Glomerular endothelial cell (primary cell): ENCODE measurements at regions not wholly inside any gene's neighbourhood (a gene's known extent, or its start where the extent isn't known, plus 50 kb on each side); places are given as distances from the start of the nearest gene placed in this dataset.

ENCODE experiments used
- DNase-seq: peaks from one replicate; pipeline ENCODE4 v3.0.0-alpha.2; 2011; ENCODE audit warnings: low read depth, low spot score; ENCODE audit errors: extremely low read depth

- DNase-seq: no peak
Measured at GRCh38 chr4:130127297-130127696, 1031.3 kb downstream of the C4orf33 start.

- no peak for DNase-seq
Measured at GRCh38 chr4:130131536-130131935, 1035.6 kb downstream of the C4orf33 start.

GRCh38 chr4:130141651-130142050 lies 1045.7 kb downstream of the C4orf33 start:
- no peak for DNase-seq

GRCh38 chr4:130143656-130144055 lies 1047.7 kb downstream of the C4orf33 start:
- DNase-seq: no peak

GRCh38 chr4:130146773-130147172 lies 1050.8 kb downstream of the C4orf33 start:
- no peak for DNase-seq

GRCh38 chr4:130147641-130148040 lies 1051.7 kb downstream of the C4orf33 start:
- no peak for DNase-seq

- DNase-seq: no peak
Measured at GRCh38 chr4:130154901-130155300, 1058.9 kb downstream of the C4orf33 start.

GRCh38 chr4:130163701-130164100 lies 1067.7 kb downstream of the C4orf33 start:
- DNase-seq: no peak

GRCh38 chr4:130165381-130165780 lies 1069.4 kb downstream of the C4orf33 start:
- no peak for DNase-seq

GRCh38 chr4:130172156-130172555 lies 1076.2 kb downstream of the C4orf33 start:
- DNase-seq: no peak

GRCh38 chr4:130178106-130178505 lies 1082.2 kb downstream of the C4orf33 start:
- DNase-seq: no peak

GRCh38 chr4:130183096-130183495 lies 1087.1 kb downstream of the C4orf33 start:
- no peak for DNase-seq

- DNase-seq: no peak
Measured at GRCh38 chr4:130183766-130184165, 1087.8 kb downstream of the C4orf33 start.

GRCh38 chr4:130185123-130185522 lies 1089.2 kb downstream of the C4orf33 start:
- DNase-seq: no peak

- DNase-seq: no peak
Measured at GRCh38 chr4:130186931-130187330, 1091.0 kb downstream of the C4orf33 start.

- no peak for DNase-seq
Measured at GRCh38 chr4:130187587-130187986, 1091.6 kb downstream of the C4orf33 start.

- DNase-seq: no peak
Measured at GRCh38 chr4:130192787-130193186, 1096.8 kb downstream of the C4orf33 start.

GRCh38 chr4:130197946-130198345 lies 1102.0 kb downstream of the C4orf33 start:
- no peak for DNase-seq

GRCh38 chr4:130203571-130203970 lies 1107.6 kb downstream of the C4orf33 start:
- DNase-seq: no peak

- peak; percentile 14 for DNase-seq
Measured at GRCh38 chr4:130210864-130211263, 1114.9 kb downstream of the C4orf33 start.

GRCh38 chr4:130214268-130214667 lies 1118.3 kb downstream of the C4orf33 start:
- DNase-seq: no peak

- DNase-seq: no peak
Measured at GRCh38 chr4:130233377-130234047, 1137.6 kb downstream of the C4orf33 start.

GRCh38 chr4:130238121-130238520 lies 1142.2 kb downstream of the C4orf33 start:
- no peak for DNase-seq
